Activated CD8-positive, alpha-beta T cell treated with anti-CD3 and anti-CD28 coated beads for 36 hours (primary cell): ENCODE measurements at regions not wholly inside any gene's neighbourhood (a gene's known extent, or its start where the extent isn't known, plus 50 kb on each side); places are given as distances from the start of the nearest gene placed in this dataset.

Experiments used
- ATAC-seq: fragments of 200-7000 bp; cut with Tn5 transposase; one replicate; pipeline ENCODE4 v1.10.0; 2021; ENCODE audit warnings: mild to moderate bottlenecking, moderate library complexity
- CTCF ChIA-PET: fragments of 350-600 bp; sonication (Branson Sonifier 250); formaldehyde crosslinking; loops from one replicate; lab custom pipeline; 2021; ENCODE audit warnings: antibody characterized with exemption; lab: Charles Lee
- POLR2A ChIA-PET: fragments of 350-600 bp; sonication (Branson Sonifier 250); formaldehyde crosslinking; loops from one replicate; lab custom pipeline; 2021; ENCODE audit warnings: antibody characterized with exemption; lab: Charles Lee
- DNase-seq: peaks from one replicate; pipeline ENCODE4 v3.0.0-alpha.2; 2020
- H3K27ac Mint-ChIP-seq: one replicate; pipeline ENCODE4 v1.8.0; 2021; ENCODE audit warnings: mild to moderate bottlenecking, mixed read lengths
- H3K27me3 Mint-ChIP-seq: one replicate; pipeline ENCODE4 v1.8.0; 2021; ENCODE audit warnings: mixed read lengths
- H3K36me3 Mint-ChIP-seq: one replicate; pipeline ENCODE4 v1.8.0; 2021; ENCODE audit warnings: low read depth, mixed read lengths
- H3K4me1 Mint-ChIP-seq: one replicate; pipeline ENCODE4 v1.8.0; 2021; ENCODE audit warnings: low read depth, mixed read lengths
- H3K4me3 Mint-ChIP-seq: one replicate; pipeline ENCODE4 v1.8.0; 2021; ENCODE audit warnings: mild to moderate bottlenecking, moderate library complexity, mixed read lengths
- H3K9me3 Mint-ChIP-seq: one replicate; pipeline ENCODE4 v1.8.0; 2021; ENCODE audit warnings: mixed read lengths
- CTCF ChIP-seq: fragments of 200-600 bp; IDR thresholded peaks from one replicate; pipeline ENCODE4 v1.8.0; 2022; ENCODE audit warnings: antibody characterized with exemption, mild to moderate bottlenecking
- intact Hi-C: fragments of 100-400 bp; cut with micrococcal nuclease; formaldehyde crosslinking; loops from one replicate; pipeline ENCODE4 v1.10.0; 2022

DNA sequence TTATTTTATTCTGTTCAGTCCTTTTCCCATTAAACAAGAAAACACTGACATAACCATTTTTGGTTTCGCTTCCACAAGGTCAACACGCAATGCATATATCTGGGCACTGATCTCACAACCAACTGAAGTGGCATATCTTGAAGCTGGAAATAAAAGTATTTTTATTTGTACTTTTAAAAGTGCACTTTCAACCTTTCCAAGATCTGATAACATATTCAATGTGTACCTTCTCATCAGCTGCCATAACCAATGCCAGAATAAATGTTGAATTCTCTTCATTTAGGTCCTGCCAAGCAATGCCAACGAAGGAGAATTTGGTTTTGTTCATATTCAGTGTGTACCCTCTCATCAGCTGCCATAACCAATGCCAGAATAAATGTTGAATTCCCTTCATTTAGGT is 148.9 kb upstream of the CEP126 start:
- intact Hi-C loops = no loop called here
- H3K9me3 Mint-ChIP-seq = peaks cover 12% of the 10 kb centered on the region
- ChIA-PET CTCF (interaction anchor here (1.0 kb wide), 1 partner anchor 16 kb away, joined by 3 read pairs; no protein-coding TSS in a partner anchor), POLR2A (interaction anchor here (0.6 kb wide), 1 partner anchor 696 kb away, joined by 4 read pairs; no protein-coding TSS in a partner anchor)
- H3K27ac Mint-ChIP-seq = no peak overlapping the region
- DNase-seq (no peak), ATAC-seq (no peak)
- H3K36me3 Mint-ChIP-seq = no peaks in the 10 kb centered on the region
- H3K4me3 Mint-ChIP-seq = no peak overlapping the region
- H3K27me3 Mint-ChIP-seq = no peaks in the 10 kb centered on the region
- no peaks in the 10 kb centered on the region for H3K4me1 Mint-ChIP-seq
- TF ChIP-seq CTCF = no peak

DNA sequence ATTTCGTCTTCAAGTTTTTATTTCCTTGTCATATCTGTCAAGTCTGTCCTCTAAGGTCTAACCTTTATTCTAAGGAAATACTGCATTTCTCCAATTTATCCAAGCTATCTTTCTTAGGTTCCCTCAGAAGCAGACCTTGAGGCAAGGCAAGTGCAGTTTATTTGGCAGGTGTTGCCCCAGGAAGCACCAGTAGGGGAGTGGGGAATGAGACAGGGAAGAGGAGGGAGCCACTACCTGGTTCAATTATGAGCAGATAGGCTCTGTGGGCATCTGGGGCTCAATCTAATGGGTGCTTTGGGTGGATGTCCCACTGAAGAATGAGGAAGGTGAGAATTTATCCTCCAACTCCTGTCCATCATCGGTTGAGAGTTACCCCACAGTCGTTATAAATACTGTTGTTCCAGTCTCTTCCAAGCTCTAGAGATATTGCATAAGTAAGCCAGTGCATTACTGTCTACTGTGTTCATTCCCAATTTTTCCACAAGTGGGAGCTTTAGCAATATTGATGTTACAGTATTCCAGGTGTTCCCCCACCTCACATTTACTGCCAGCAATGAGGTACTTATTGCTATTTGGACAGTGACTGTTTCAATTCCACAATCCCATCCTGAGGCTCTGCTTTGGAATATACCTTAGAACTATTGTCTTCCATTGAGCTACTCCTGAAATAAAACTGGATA is 154.9 kb upstream of the CEP126 start:
- ChIA-PET CTCF (interaction anchor here (1.2 kb wide), 1 partner anchor 247 kb away, joined by 3 read pairs; no protein-coding TSS in a partner anchor), POLR2A (no interaction called here)
- Mint-ChIP-seq H3K36me3 (no peaks in the 10 kb centered on the region), H3K4me1 (no peaks in the 10 kb centered on the region), H3K4me3 (no peak overlapping the region), H3K27me3 (no peaks in the 10 kb centered on the region), H3K27ac (no peak overlapping the region), H3K9me3 (no peaks in the 10 kb centered on the region)
- no peak for TF ChIP-seq CTCF
- no peak for ATAC-seq
- intact Hi-C loops = no loop called here
- no peak for DNase-seq

DNA sequence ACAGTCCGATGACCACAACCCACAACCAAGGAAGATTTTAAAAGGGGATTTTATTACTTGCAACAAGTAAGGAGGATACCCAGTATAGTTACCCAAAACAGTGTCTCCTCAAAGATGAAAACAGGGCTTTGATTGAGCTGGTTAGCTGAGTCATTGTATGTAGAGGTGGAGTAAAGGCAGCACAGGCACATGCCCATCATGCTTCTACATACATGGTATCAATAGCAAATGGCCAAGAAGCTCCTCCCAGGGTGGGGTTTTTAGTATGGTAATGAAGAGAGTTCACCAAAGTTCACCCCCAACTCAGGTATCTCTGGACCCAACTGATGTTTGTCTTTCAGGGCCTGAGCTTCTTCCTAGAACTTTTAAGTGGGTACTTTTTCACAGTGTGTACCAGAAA is 157.1 kb upstream of the CEP126 start:
- Mint-ChIP-seq H3K9me3 (no peaks in the 10 kb centered on the region), H3K27me3 (no peaks in the 10 kb centered on the region), H3K4me1 (no peaks in the 10 kb centered on the region), H3K4me3 (no peak overlapping the region), H3K27ac (no peak overlapping the region), H3K36me3 (no peaks in the 10 kb centered on the region)
- ATAC-seq (no peak), DNase-seq (no peak)
- intact Hi-C loops = no loop called here
- CTCF ChIA-PET = no interaction called here
- POLR2A ChIA-PET = no interaction called here
- no peak for TF ChIP-seq CTCF

GRCh38 chr11:101748572-101749344 is 165.0 kb upstream of the TRPC6 start:
- CTCF ChIA-PET = interaction anchor here (1.3 to 1.5 kb wide), 2 partner anchors 9 to 60 kb away, joined by 3 to 4 read pairs; no protein-coding TSS in a partner anchor
- H3K4me3 Mint-ChIP-seq = no peak overlapping the region
- H3K36me3 Mint-ChIP-seq = no peaks in the 10 kb centered on the region
- intact Hi-C loops = no loop called here
- no peaks in the 10 kb centered on the region for H3K4me1 Mint-ChIP-seq
- no peaks in the 10 kb centered on the region for H3K9me3 Mint-ChIP-seq
- DNase-seq (no peak), ATAC-seq (no peak)
- POLR2A ChIA-PET = no interaction called here
- no peak for TF ChIP-seq CTCF
- no peak overlapping the region for H3K27ac Mint-ChIP-seq
- H3K27me3 Mint-ChIP-seq = no peaks in the 10 kb centered on the region

DNA sequence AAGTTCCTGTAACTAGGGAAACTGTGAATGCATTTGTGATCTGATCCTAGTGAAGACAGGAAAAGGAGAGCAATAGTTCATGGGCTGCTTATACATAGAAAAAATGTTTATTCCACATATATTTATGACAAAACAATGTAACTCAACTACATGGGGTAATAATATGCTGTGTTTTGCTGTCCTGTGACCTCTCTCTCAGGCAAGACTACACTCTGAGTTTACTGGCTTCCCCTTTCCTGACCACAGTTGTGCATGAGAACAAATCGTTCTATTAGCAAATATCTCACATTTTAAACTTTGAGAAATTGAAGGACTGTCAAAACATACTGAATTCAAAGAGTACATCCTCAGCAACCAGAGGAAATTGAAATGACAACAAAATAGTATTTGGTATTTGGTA is 161.9 kb upstream of the TRPC6 start:
- Mint-ChIP-seq H3K27me3 (no peaks in the 10 kb centered on the region), H3K4me1 (no peaks in the 10 kb centered on the region), H3K9me3 (no peaks in the 10 kb centered on the region), H3K4me3 (no peak overlapping the region), H3K36me3 (no peaks in the 10 kb centered on the region), H3K27ac (no peak overlapping the region)
- intact Hi-C loops = no loop called here
- DNase-seq (no peak), ATAC-seq (no peak)
- no peak for TF ChIP-seq CTCF
- CTCF ChIA-PET = no interaction called here
- POLR2A ChIA-PET = no interaction called here
